ENCODE measurements at regions not wholly inside any gene's neighbourhood (a gene's known extent, or its start where the extent isn't known, plus 50 kb on each side); places are given as distances from the start of the nearest gene placed in this dataset.

GRCh38 chr10:130430852-130431704, 294.9 kb downstream of the GLRX3 start:
- no peak for DNase-seq (ENCODE audit: low read depth)

GRCh38 chr10:130432271-130432670, 296.1 kb downstream of the GLRX3 start:
- no peak for DNase-seq (ENCODE audit: low read depth)

- no peak for DNase-seq (ENCODE audit: low read depth)
These were observed 296.7 kb downstream of the GLRX3 start for GRCh38 chr10:130432850-130433249.

- DNase-seq (ENCODE audit: low read depth) = no peak
These were observed 298.5 kb downstream of the GLRX3 start for GRCh38 chr10:130434446-130435385.

- DNase-seq (ENCODE audit: low read depth) = no peak
These were observed 299.8 kb downstream of the GLRX3 start for GRCh38 chr10:130435961-130436360.

- no peak for DNase-seq (ENCODE audit: low read depth)
These were observed 302.7 kb downstream of the GLRX3 start for GRCh38 chr10:130438861-130439260.

GRCh38 chr10:130439766-130440165, 303.6 kb downstream of the GLRX3 start:
- no peak for DNase-seq (ENCODE audit: low read depth)

GRCh38 chr10:130440494-130440893, 304.3 kb downstream of the GLRX3 start:
- no peak for DNase-seq (ENCODE audit: low read depth)

- no peak for DNase-seq (ENCODE audit: low read depth)
These were observed 304.8 kb downstream of the GLRX3 start for GRCh38 chr10:130440971-130441370.

GRCh38 chr10:130443066-130443465, 306.9 kb downstream of the GLRX3 start:
- no peak for DNase-seq (ENCODE audit: low read depth)

GRCh38 chr10:130453036-130453720, 317.0 kb downstream of the GLRX3 start:
- no peak for DNase-seq (ENCODE audit: low read depth)

- DNase-seq (ENCODE audit: low read depth) = no peak
These were observed 317.7 kb downstream of the GLRX3 start for GRCh38 chr10:130453721-130454542.

GRCh38 chr10:130454543-130455000, 318.4 kb downstream of the GLRX3 start:
- DNase-seq (ENCODE audit: low read depth) = no peak

- no peak for DNase-seq (ENCODE audit: low read depth)
These were observed 319.0 kb downstream of the GLRX3 start for GRCh38 chr10:130455111-130455695.

GRCh38 chr10:130455791-130456190, 319.6 kb downstream of the GLRX3 start:
- no peak for DNase-seq (ENCODE audit: low read depth)

GRCh38 chr10:130456616-130457015, 320.4 kb downstream of the GLRX3 start:
- DNase-seq (ENCODE audit: low read depth) = no peak

- DNase-seq (ENCODE audit: low read depth) = no peak
These were observed 322.3 kb downstream of the GLRX3 start for GRCh38 chr10:130458509-130458908.

- no peak for DNase-seq (ENCODE audit: low read depth)
These were observed 322.8 kb downstream of the GLRX3 start for GRCh38 chr10:130459011-130459410.

GRCh38 chr10:130459851-130460490, 323.8 kb downstream of the GLRX3 start:
- no peak for DNase-seq (ENCODE audit: low read depth)

GRCh38 chr10:130461631-130462030, 325.4 kb downstream of the GLRX3 start:
- no peak for DNase-seq (ENCODE audit: low read depth)
